OCI-LY7 (cell line): ENCODE measurements at regions not wholly inside any gene's neighbourhood (a gene's known extent, or its start where the extent isn't known, plus 50 kb on each side); places are given as distances from the start of the nearest gene placed in this dataset.

Source experiments
- BruUV-seq: library from RNA; stranded (reverse); fragments of 400-500 nt; replicated peaks from 2 replicates; lab custom pipeline; 2021; lab: Mats Ljungman, UMichigan
- CTCF ChIA-PET: fragments of 300-600 bp; sonication (Branson Sonifier 250); formaldehyde crosslinking; loops from one replicate; lab custom pipeline; 2022; ENCODE audit warnings: antibody characterized with exemption; ENCODE audit not compliant: unreplicated experiment; lab: Charles Lee
- POLR2A ChIA-PET: fragments of 300-600 bp; sonication (Branson Sonifier 250); formaldehyde crosslinking; loops from one replicate; lab custom pipeline; 2022; ENCODE audit warnings: antibody characterized with exemption; lab: Charles Lee
- DNase-seq: peaks from one replicate; pipeline ENCODE4 v3.0.0-alpha.2; 2015; ENCODE audit warnings: low spot score
- H2AFZ ChIP-seq: fragments of 200-600 bp; sonication (generic), shearing (Covaris generic); 2 replicates; pipeline ENCODE4 v1.6.1; 2014; ENCODE audit warnings: mild to moderate bottlenecking, antibody characterized with exemption, low read length, moderate library complexity
- H3K27ac ChIP-seq: fragments of 200-600 bp; sonication (generic); 2 replicates; pipeline ENCODE4 v1.5.1; 2014; ENCODE audit warnings: mixed run types, low read depth, mild to moderate bottlenecking, moderate library complexity, low read length, inconsistent platforms; ENCODE audit not compliant: poor library complexity, severe bottlenecking
- H3K36me3 ChIP-seq: fragments of 200-600 bp; sonication (generic); 2 replicates; pipeline ENCODE4 v1.6.1; 2014; ENCODE audit warnings: mild to moderate bottlenecking, antibody characterized with exemption, low read length, moderate library complexity, mixed read lengths; ENCODE audit not compliant: insufficient read depth
- H3K4me1 ChIP-seq: fragments of 200-600 bp; sonication (generic); 2 replicates; pipeline ENCODE4 v1.5.1; 2014; ENCODE audit warnings: mild to moderate bottlenecking, low read length; ENCODE audit not compliant: insufficient read depth, poor library complexity, severe bottlenecking
- H3K4me2 ChIP-seq: fragments of 200-600 bp; sonication (generic); 2 replicates; pipeline ENCODE4 v1.6.1; 2014; ENCODE audit warnings: mild to moderate bottlenecking, low read length
- H3K4me3 ChIP-seq: fragments of 200-600 bp; sonication (generic); 2 replicates; pipeline ENCODE4 v1.5.1; 2014; ENCODE audit warnings: mild to moderate bottlenecking, low read depth, low read length; ENCODE audit not compliant: poor library complexity, severe bottlenecking
- H3K79me2 ChIP-seq: fragments of 200-600 bp; sonication (generic); 2 replicates; pipeline ENCODE4 v1.6.1; 2016; ENCODE audit warnings: low read depth, mild to moderate bottlenecking, low read length, moderate library complexity, mixed read lengths; ENCODE audit not compliant: insufficient read depth
- H3K9me2 ChIP-seq: fragments of 200-600 bp; sonication (generic); 2 replicates; pipeline ENCODE4 v1.6.1; 2016; ENCODE audit warnings: mild to moderate bottlenecking, low read length, mixed read lengths; ENCODE audit not compliant: insufficient read depth
- H3K9me3 ChIP-seq: fragments of 200-600 bp; sonication (generic); 2 replicates; pipeline ENCODE4 v1.6.1; 2014; ENCODE audit warnings: mild to moderate bottlenecking, mixed run types, low read length, mixed read lengths
- H4K20me1 ChIP-seq: fragments of 200-600 bp; sonication (generic); 2 replicates; pipeline ENCODE4 v1.6.1; 2014; ENCODE audit warnings: mild to moderate bottlenecking, antibody characterized with exemption, low read length, moderate library complexity, mixed read lengths; ENCODE audit not compliant: insufficient read depth
- CTCF ChIP-seq: fragments of 200-600 bp; sonication (generic); conservative IDR thresholded peaks from 2 replicates; pipeline ENCODE4 v1.5.1; 2014; ENCODE audit warnings: mild to moderate bottlenecking, antibody characterized with exemption, low read length, moderate library complexity, mixed read lengths
- EZH2phosphoT487 ChIP-seq: fragments of 200-600 bp; sonication (generic); IDR thresholded peaks from 2 replicates; pipeline ENCODE4 v1.6.1; 2018; ENCODE audit warnings: low read depth, borderline replicate concordance, mild to moderate bottlenecking, mixed run types, antibody characterized with exemption, low read length, moderate library complexity, mixed read lengths
- intact Hi-C: fragments of 100-400 bp; cut with micrococcal nuclease; formaldehyde crosslinking; loops from one replicate; pipeline ENCODE4 v1.10.0; 2022; ENCODE audit not compliant: unreplicated experiment

GRCh38 chr14:55803873-55804553, 224.0 kb downstream of the KTN1 start:
- no peaks in the 10 kb centered on the region for H3K4me1 ChIP-seq
- no peak for DNase-seq
- ChIA-PET CTCF (no interaction called here), POLR2A (interaction anchor here (0.6 kb wide), 1 partner anchor 25 kb away, joined by 3 read pairs; no protein-coding TSS in a partner anchor)
- TF ChIP-seq CTCF: no peak
- TF ChIP-seq EZH2phosphoT487: no peak
- no peaks in the 10 kb centered on the region for H3K36me3 ChIP-seq
- H3K27ac ChIP-seq: no peak overlapping the region
- BruUV-seq: no TSS peak
- no peak overlapping the region for H2AFZ ChIP-seq
- H3K4me3 ChIP-seq: no peak overlapping the region
- H3K9me2 ChIP-seq: no peaks in the 10 kb centered on the region
- H3K79me2 ChIP-seq: no peaks in the 10 kb centered on the region
- no peaks in the 10 kb centered on the region for H4K20me1 ChIP-seq
- no peaks in the 10 kb centered on the region for H3K9me3 ChIP-seq
- H3K4me2 ChIP-seq: no peak overlapping the region
- intact Hi-C loops: no loop called here

GRCh38 chr14:55805250-55805649, 225.2 kb downstream of the KTN1 start:
- ChIA-PET CTCF (no interaction called here), POLR2A (interaction anchor here (0.5 to 0.6 kb wide), 2 partner anchors 20 to 259 kb away, joined by 3 to 4 read pairs; no protein-coding TSS in a partner anchor)
- Histone ChIP-seq H3K4me3 (no peak overlapping the region), H3K4me2 (no peak overlapping the region), H3K4me1 (no peaks in the 10 kb centered on the region), H3K36me3 (no peaks in the 10 kb centered on the region), H3K27ac (no peak overlapping the region), H2AFZ (no peak overlapping the region), H3K79me2 (no peaks in the 10 kb centered on the region), H3K9me3 (no peaks in the 10 kb centered on the region), H4K20me1 (no peaks in the 10 kb centered on the region), H3K9me2 (no peaks in the 10 kb centered on the region)
- TF ChIP-seq EZH2phosphoT487 (no peak), CTCF (no peak)
- no TSS peak for BruUV-seq
- no peak for DNase-seq
- intact Hi-C loops: no loop called here
